ENCODE measurements at regions not wholly inside any gene's neighbourhood (a gene's known extent, or its start where the extent isn't known, plus 50 kb on each side); places are given as distances from the start of the nearest gene placed in this dataset.

GRCh38 chr2:38142627-38143026 lies 66.7 kb upstream of the CYP1B1 start:
- H4K8ac ChIP-seq (replicated peaks; ENCODE audit: insufficient read length, low read depth, low read length), result no peak overlapping the region
- no peak overlapping the region for H3K4me2 ChIP-seq (ENCODE audit: insufficient read depth, insufficient read length, low read length)
- WGBS (ENCODE audit: extremely low coverage, insufficient read length, low lambda C conversion rate), result no CpG with 5 or more reads among the region's 4 CpGs
- no peak overlapping the region for H2AFZ ChIP-seq (ENCODE audit: low read length)
- no peaks in the 10 kb centered on the region for H4K20me1 ChIP-seq (ENCODE audit: control insufficient read depth, insufficient read depth, insufficient read length)
- H3K4me1 Mint-ChIP-seq, result peaks cover 9 to 14% of the 10 kb centered on the region in 2 experiments
- no peak for TF ChIP-seq CTCF (conservative IDR thresholded peaks at IDR 0.05)
- H3K27ac ChIP-seq (ENCODE audit: insufficient read length, low read depth, low read length), result no peak overlapping the region
- no peak overlapping the region for H2BK120ac ChIP-seq (ENCODE audit: low read depth, low read length, poor library complexity, severe bottlenecking)
- no peaks in the 10 kb centered on the region for H3K79me2 ChIP-seq (ENCODE audit: insufficient read depth, low read length)
- peaks cover 13 to 21% of the 10 kb centered on the region in 2 experiments for H3K9me3 Mint-ChIP-seq
- H4K5ac ChIP-seq (ENCODE audit: insufficient read length, low read depth, low read length), result no peak overlapping the region
- no peak overlapping the region for H3T11ph ChIP-seq (ENCODE audit: low read length)
- no peak overlapping the region for H3K4ac ChIP-seq (ENCODE audit: low read depth, low read length)
- peaks cover 4% of the 10 kb centered on the region; the same call in 1 of the 2 replicates for H3K4me1 ChIP-seq (ENCODE audit: insufficient read depth, low read length)
- peaks cover 5 to 15% (median 14%) of the 10 kb centered on the region in 3 experiments; a peak in 5 of 7 replicates for H3K36me3 Mint-ChIP-seq (ENCODE audit: insufficient read depth in 1 of 3, low read depth in 3 of 3)
- no peak overlapping the region for H3K14ac ChIP-seq (ENCODE audit: insufficient read depth, low read length)
- H3K23ac ChIP-seq (ENCODE audit: insufficient read length, low read depth, low read length), result no peak overlapping the region
- H3K9ac ChIP-seq (ENCODE audit: extremely low read depth, insufficient read length, low read length), result no peak overlapping the region
- no peaks in the 10 kb centered on the region for H3K9me3 ChIP-seq (ENCODE audit: control insufficient read depth, low read depth, low read length)
- H3K56ac ChIP-seq (ENCODE audit: insufficient read length, low read depth, low read length), result no peak overlapping the region
- no peak overlapping the region for H2BK5ac ChIP-seq (ENCODE audit: insufficient read length, low read length)
- no peak overlapping the region for H4K91ac ChIP-seq (ENCODE audit: insufficient read length, low read depth, low read length)
- H3K18ac ChIP-seq (ENCODE audit: insufficient read length, low read depth, low read length), result no peak overlapping the region
- H3K27me3 Mint-ChIP-seq (ENCODE audit: low read depth), result peaks cover 4% of the 10 kb centered on the region
- no peaks in the 10 kb centered on the region for H3K79me1 ChIP-seq (ENCODE audit: insufficient read depth, low read depth, low read length, poor library complexity, severe bottlenecking)
- H2BK20ac ChIP-seq (ENCODE audit: low read depth, low read length, poor library complexity, severe bottlenecking), result no peak overlapping the region
- H2AK5ac ChIP-seq (ENCODE audit: insufficient read length, low read length), result no peak overlapping the region
- no peak for DNase-seq
- no peak overlapping the region for H3K4me3 Mint-ChIP-seq
- no peak overlapping the region for H2BK12ac ChIP-seq (ENCODE audit: insufficient read length, low read depth, low read length)
- H3K27me3 ChIP-seq (ENCODE audit: insufficient read depth, low read length), result no peaks in the 10 kb centered on the region
- no peaks in the 10 kb centered on the region for H3K23me2 ChIP-seq (ENCODE audit: insufficient read length, low read depth, low read length, poor library complexity, severe bottlenecking)
- no peak overlapping the region for H2BK15ac ChIP-seq (ENCODE audit: low read depth, low read length)
- no peak overlapping the region for H3K27ac Mint-ChIP-seq
